IMR-90 (cell line): ENCODE measurements at regions not wholly inside any gene's neighbourhood (a gene's known extent, or its start where the extent isn't known, plus 50 kb on each side); places are given as distances from the start of the nearest gene placed in this dataset.

Experiments used
- ATAC-seq: fragments of 200-7000 bp; cut with Tn5 transposase; 2 replicates; pipeline ENCODE4 v1.9.1; 2020; ENCODE audit warnings: low read depth, mild to moderate bottlenecking, moderate library complexity
- BruUV-seq: library from RNA; stranded (reverse); fragments of 400-500 nt; replicated peaks from 2 replicates; lab custom pipeline; 2021; lab: Mats Ljungman, UMichigan
- CTCF ChIA-PET: fragments of 300-600 bp; formaldehyde crosslinking; extraction: SDS; loops from one replicate; lab custom pipeline; 2021; ENCODE audit warnings: antibody characterized with exemption; lab: Yijun Ruan, JAX
- POLR2A ChIA-PET: fragments of 300-600 bp; sonication (Branson Sonifier 250); formaldehyde crosslinking; loops from one replicate; lab custom pipeline; 2022; ENCODE audit warnings: antibody characterized with exemption; ENCODE audit not compliant: unreplicated experiment; lab: Charles Lee
- DNase-seq: peaks from one replicate; pipeline ENCODE4 v3.0.0; 2013
- H2AFZ ChIP-seq: replicated peaks from 2 replicates; pipeline ENCODE3; 2013; ENCODE audit warnings: low read length, mild to moderate bottlenecking; ENCODE audit not compliant: poor library complexity
- H2AK5ac ChIP-seq: 2 replicates; pipeline ENCODE4 v1.6.1; 2013; ENCODE audit warnings: low read depth, low read length, inconsistent platforms
- H2AK9ac ChIP-seq: replicated peaks from 2 replicates; pipeline ENCODE3; 2013; ENCODE audit warnings: mild to moderate bottlenecking, low read depth, low read length, moderate library complexity; ENCODE audit not compliant: poor library complexity
- H2BK120ac ChIP-seq: 2 replicates; pipeline ENCODE4 v1.6.1; 2013; ENCODE audit warnings: low read depth, low read length, inconsistent platforms
- H2BK15ac ChIP-seq: 3 replicates; pipeline ENCODE4 v1.6.1; 2013; ENCODE audit warnings: low read depth, low read length, inconsistent platforms
- H2BK20ac ChIP-seq: 2 replicates; pipeline ENCODE4 v1.6.1; 2013; ENCODE audit warnings: low read depth, mild to moderate bottlenecking, inconsistent platforms, low read length, moderate library complexity
- H2BK5ac ChIP-seq: 2 replicates; pipeline ENCODE4 v1.6.1; 2013; ENCODE audit warnings: mild to moderate bottlenecking, low read depth, low read length, inconsistent platforms; ENCODE audit not compliant: poor library complexity, severe bottlenecking
- H3K14ac ChIP-seq: replicated peaks from 2 replicates; pipeline ENCODE4 v1.6.1; 2013; ENCODE audit warnings: low read depth, low read length, inconsistent platforms
- H3K18ac ChIP-seq: 2 replicates; pipeline ENCODE4 v1.6.1; 2013; ENCODE audit warnings: low read depth, low read length, control low read depth
- H3K23ac ChIP-seq: 2 replicates; pipeline ENCODE4 v1.6.1; 2013; ENCODE audit warnings: low read depth, low read length, inconsistent platforms
- H3K27ac ChIP-seq: 2 replicates; pipeline ENCODE4 v1.5.1; 2013; ENCODE audit warnings: mild to moderate bottlenecking, control low read depth, low read length; ENCODE audit not compliant: insufficient read depth
- H3K27me3 ChIP-seq: 2 replicates; pipeline ENCODE4 v1.6.1; 2013; ENCODE audit warnings: low read length; ENCODE audit not compliant: control insufficient read depth, insufficient read depth
- H3K36me3 ChIP-seq: 2 replicates; pipeline ENCODE4 v1.6.1; 2013; ENCODE audit warnings: low read length, mixed read lengths; ENCODE audit not compliant: control insufficient read depth, insufficient read depth
- H3K4ac ChIP-seq: 2 replicates; pipeline ENCODE4 v1.6.1; 2013; ENCODE audit warnings: low read depth, low read length, inconsistent platforms
- H3K4me1 ChIP-seq: 2 replicates; pipeline ENCODE4 v1.6.1; 2013; ENCODE audit warnings: low read length, mixed read lengths; ENCODE audit not compliant: control insufficient read depth, insufficient read depth
- H3K4me2 ChIP-seq: 2 replicates; pipeline ENCODE4 v1.6.1; 2013; ENCODE audit warnings: low read depth, mild to moderate bottlenecking, control low read depth, low read length, moderate library complexity
- H3K4me3 ChIP-seq: 2 replicates; pipeline ENCODE4 v1.5.1; 2013; ENCODE audit warnings: low read depth, mild to moderate bottlenecking, control low read depth, low read length, moderate library complexity; ENCODE audit not compliant: insufficient read depth
- H3K56ac ChIP-seq: 2 replicates; pipeline ENCODE4 v1.6.1; 2013; ENCODE audit warnings: low read length, inconsistent platforms; ENCODE audit not compliant: insufficient read depth; ENCODE audit errors: extremely low read depth
- H3K79me1 ChIP-seq, 2 experiments: 2 replicates each; pipeline ENCODE4 v1.6.1; 2013; ENCODE audit warnings: low read length in 2 of 2, inconsistent platforms in 1 of 2, low read depth in 1 of 2
- H3K9ac ChIP-seq: 2 replicates; pipeline ENCODE4 v1.6.1; 2013; ENCODE audit warnings: low read depth, low read length, control low read depth
- H3K9me1 ChIP-seq: 2 replicates; pipeline ENCODE4 v1.6.1; 2013; ENCODE audit warnings: low read length, inconsistent platforms; ENCODE audit not compliant: insufficient read depth
- H3K9me3 ChIP-seq: 2 replicates; pipeline ENCODE4 v1.6.1; 2013; ENCODE audit warnings: low read length; ENCODE audit not compliant: control insufficient read depth, insufficient read depth
- H4K20me1 ChIP-seq: 2 replicates; pipeline ENCODE4 v1.6.1; 2013; ENCODE audit warnings: low read length, inconsistent platforms; ENCODE audit not compliant: insufficient read depth
- H4K5ac ChIP-seq: 2 replicates; pipeline ENCODE4 v1.6.1; 2013; ENCODE audit warnings: mild to moderate bottlenecking, low read depth, low read length, control low read depth
- H4K8ac ChIP-seq, 2 experiments: 2 replicates each; pipeline ENCODE4 v1.6.1; 2013; ENCODE audit warnings: low read depth in 2 of 2, low read length in 2 of 2, control low read depth in 1 of 2, inconsistent platforms in 1 of 2
- H4K91ac ChIP-seq: 2 replicates; pipeline ENCODE4 v1.6.1; 2013; ENCODE audit warnings: low read depth, low read length, inconsistent platforms; ENCODE audit not compliant: insufficient read depth
- BHLHE40 ChIP-seq: fragments of 150-350 bp; IDR thresholded peaks from 2 replicates; pipeline ENCODE4 v1.6.1; 2016; ENCODE audit warnings: mild to moderate bottlenecking, low read depth, low read length
- CEBPB ChIP-seq: IDR thresholded peaks from 2 replicates; pipeline ENCODE4 v1.6.1; 2012; ENCODE audit warnings: low read depth, low read length, improper control_type of control experiment
- CHD1 ChIP-seq: IDR thresholded peaks from 2 replicates; pipeline ENCODE4 v1.6.1; 2012; ENCODE audit warnings: low read depth, low read length, improper control_type of control experiment
- FOS ChIP-seq: fragments of 150-350 bp; IDR thresholded peaks from 2 replicates; pipeline ENCODE4 v1.6.1; 2016; ENCODE audit warnings: low read depth, low read length
- MAFK ChIP-seq: IDR thresholded peaks from 2 replicates; pipeline ENCODE4 v1.6.1; 2012; ENCODE audit warnings: low read depth, low read length, improper control_type of control experiment
- MAZ ChIP-seq: IDR thresholded peaks from 2 replicates; pipeline ENCODE4 v1.6.1; 2012; ENCODE audit warnings: low read depth, mild to moderate bottlenecking, low read length, improper control_type of control experiment, moderate library complexity, borderline replicate concordance
- MXI1 ChIP-seq: IDR thresholded peaks from 2 replicates; pipeline ENCODE4 v1.6.1; 2012; ENCODE audit warnings: low read depth, mild to moderate bottlenecking, low read length, moderate library complexity, borderline replicate concordance
- NFE2L2 ChIP-seq: fragments of 150-350 bp; IDR thresholded peaks from 2 replicates; pipeline ENCODE4 v1.6.1; 2016; ENCODE audit warnings: low read depth, mild to moderate bottlenecking, low read length
- POLR2A ChIP-seq: IDR thresholded peaks from 2 replicates; pipeline ENCODE4 v1.6.1; 2012; ENCODE audit warnings: mild to moderate bottlenecking, low read depth, low read length
- RAD21 ChIP-seq: IDR thresholded peaks from 2 replicates; pipeline ENCODE4 v1.6.1; 2012; ENCODE audit warnings: low read length, improper control_type of control experiment
- RCOR1 ChIP-seq: IDR thresholded peaks from 2 replicates; pipeline ENCODE4 v1.6.1; 2012; ENCODE audit warnings: mild to moderate bottlenecking, low read length, improper control_type of control experiment; ENCODE audit not compliant: insufficient replicate concordance
- RFX5 ChIP-seq: IDR thresholded peaks from 2 replicates; pipeline ENCODE4 v1.8.0; 2012; ENCODE audit warnings: low read depth, mild to moderate bottlenecking, low read length, moderate library complexity
- SMC3 ChIP-seq: fragments of 150-350 bp; IDR thresholded peaks from 2 replicates; pipeline ENCODE4 v1.6.1; 2016; ENCODE audit warnings: low read depth, mild to moderate bottlenecking, antibody characterized with exemption, low read length, moderate library complexity
- WGBS, 2 experiments: methylation state at CpG; one replicate each; pipeline versions ENCODE4 v1.1.5 to v1.1.7; 2013; ENCODE audit warnings: missing lambda C conversion rate in 2 of 2; ENCODE audit not compliant: insufficient read length in 1 of 2; ENCODE audit errors: extremely low coverage in 2 of 2; 5-methylcytosine and 5-hydroxymethylcytosine counted together
- dilution Hi-C: fragments of 300-500 bp; cut with HindIII; formaldehyde crosslinking; loops from one replicate; pipeline ENCODE4 v1.14.3; 2018; ENCODE audit warnings: low sequenced_read_pairs; ENCODE audit not compliant: unreplicated experiment
- in situ Hi-C: fragments of 300-500 bp; cut with MboI; formaldehyde crosslinking; loops from 3 replicates; pipeline ENCODE4 v1.14.3; 2019; ENCODE audit warnings: low sequenced_read_pairs, inconsistent platforms, mixed read lengths
- intact Hi-C: fragments of 100-400 bp; cut with micrococcal nuclease; formaldehyde crosslinking; loops from 2 replicates; pipeline ENCODE4 v1.10.0; 2022
- TF ChIP-seq, protein P1 (sequence below): fragments of 150-350 bp; IDR thresholded peaks from 2 replicates; pipeline ENCODE4 v1.6.1; 2017; ENCODE audit warnings: mild to moderate bottlenecking, antibody characterized with exemption, low read length, low read depth
- TF ChIP-seq, protein P2 (sequence below): conservative IDR thresholded peaks from 2 replicates; pipeline ENCODE4 v1.5.1; 2012; ENCODE audit warnings: mild to moderate bottlenecking, low read depth, low read length, improper control_type of control experiment
- TF ChIP-seq, protein P3 (sequence below): fragments of 150-350 bp; IDR thresholded peaks from 2 replicates; pipeline ENCODE4 v1.6.1; 2016; ENCODE audit warnings: low read depth, mild to moderate bottlenecking, low read length, moderate library complexity, borderline replicate concordance

DNA sequence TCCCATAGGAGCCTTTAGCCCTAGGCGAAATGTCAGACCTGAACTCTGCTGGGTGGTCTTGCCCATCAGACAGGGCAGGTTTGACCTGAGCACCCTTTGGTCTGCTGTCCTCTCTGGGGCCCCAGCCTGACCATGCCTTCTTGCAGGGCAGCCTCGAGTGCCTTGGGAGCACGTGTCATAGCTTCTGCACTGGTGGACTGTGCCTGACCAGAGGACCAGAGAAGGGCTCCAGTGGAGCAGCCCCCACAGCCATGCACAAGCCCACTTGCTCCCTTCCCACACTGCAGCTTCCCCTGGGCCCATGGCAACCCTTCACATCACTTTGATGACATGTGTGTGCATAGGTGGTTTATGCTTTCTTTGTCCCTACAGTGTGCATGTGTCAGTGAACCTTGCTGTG lies 394.0 kb downstream of the TEX13C start:
- Histone ChIP-seq H3K27me3 (no peaks in the 10 kb centered on the region), H3K4me3 (no peak overlapping the region), H3K9me1 (no peaks in the 10 kb centered on the region), H2BK15ac (no peak overlapping the region), H3K14ac (no peak overlapping the region), H2BK20ac (no peak overlapping the region), H2AK9ac (no peak overlapping the region), H3K27ac (no peak overlapping the region), H3K36me3 (no peaks in the 10 kb centered on the region), H3K9me3 (no peaks in the 10 kb centered on the region; the same call in 1 of the 2 replicates), H3K4ac (no peak overlapping the region), H2AFZ (no peak overlapping the region), H3K9ac (no peak overlapping the region), H3K56ac (no peak overlapping the region), H3K4me1 (no peaks in the 10 kb centered on the region), H4K8ac (no peak overlapping the region), H3K79me1 (no peaks in the 10 kb centered on the region), H2AK5ac (no peak overlapping the region), H2BK5ac (no peak overlapping the region), H3K4me2 (no peak overlapping the region), H4K5ac (no peak overlapping the region), H4K91ac (no peak overlapping the region), H3K18ac (no peak overlapping the region), H3K23ac (no peak overlapping the region), H2BK120ac (no peak overlapping the region), H4K20me1 (no peaks in the 10 kb centered on the region)
- TF ChIP-seq POLR2A (no peak), BHLHE40 (no peak), MAFK (no peak), MXI1 (no peak), CHD1 (no peak), SMC3 (no peak), NFE2L2 (no peak), FOS (no peak), CEBPB (no peak), RCOR1 (no peak), RFX5 (no peak), MAZ (no peak), RAD21 (no peak)
- TF ChIP-seq, protein P1, sequence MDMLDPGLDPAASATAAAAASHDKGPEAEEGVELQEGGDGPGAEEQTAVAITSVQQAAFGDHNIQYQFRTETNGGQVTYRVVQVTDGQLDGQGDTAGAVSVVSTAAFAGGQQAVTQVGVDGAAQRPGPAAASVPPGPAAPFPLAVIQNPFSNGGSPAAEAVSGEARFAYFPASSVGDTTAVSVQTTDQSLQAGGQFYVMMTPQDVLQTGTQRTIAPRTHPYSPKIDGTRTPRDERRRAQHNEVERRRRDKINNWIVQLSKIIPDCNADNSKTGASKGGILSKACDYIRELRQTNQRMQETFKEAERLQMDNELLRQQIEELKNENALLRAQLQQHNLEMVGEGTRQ = no peak
- TF ChIP-seq, protein P2, sequence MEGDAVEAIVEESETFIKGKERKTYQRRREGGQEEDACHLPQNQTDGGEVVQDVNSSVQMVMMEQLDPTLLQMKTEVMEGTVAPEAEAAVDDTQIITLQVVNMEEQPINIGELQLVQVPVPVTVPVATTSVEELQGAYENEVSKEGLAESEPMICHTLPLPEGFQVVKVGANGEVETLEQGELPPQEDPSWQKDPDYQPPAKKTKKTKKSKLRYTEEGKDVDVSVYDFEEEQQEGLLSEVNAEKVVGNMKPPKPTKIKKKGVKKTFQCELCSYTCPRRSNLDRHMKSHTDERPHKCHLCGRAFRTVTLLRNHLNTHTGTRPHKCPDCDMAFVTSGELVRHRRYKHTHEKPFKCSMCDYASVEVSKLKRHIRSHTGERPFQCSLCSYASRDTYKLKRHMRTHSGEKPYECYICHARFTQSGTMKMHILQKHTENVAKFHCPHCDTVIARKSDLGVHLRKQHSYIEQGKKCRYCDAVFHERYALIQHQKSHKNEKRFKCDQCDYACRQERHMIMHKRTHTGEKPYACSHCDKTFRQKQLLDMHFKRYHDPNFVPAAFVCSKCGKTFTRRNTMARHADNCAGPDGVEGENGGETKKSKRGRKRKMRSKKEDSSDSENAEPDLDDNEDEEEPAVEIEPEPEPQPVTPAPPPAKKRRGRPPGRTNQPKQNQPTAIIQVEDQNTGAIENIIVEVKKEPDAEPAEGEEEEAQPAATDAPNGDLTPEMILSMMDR = no peak
- TF ChIP-seq, protein P3, sequence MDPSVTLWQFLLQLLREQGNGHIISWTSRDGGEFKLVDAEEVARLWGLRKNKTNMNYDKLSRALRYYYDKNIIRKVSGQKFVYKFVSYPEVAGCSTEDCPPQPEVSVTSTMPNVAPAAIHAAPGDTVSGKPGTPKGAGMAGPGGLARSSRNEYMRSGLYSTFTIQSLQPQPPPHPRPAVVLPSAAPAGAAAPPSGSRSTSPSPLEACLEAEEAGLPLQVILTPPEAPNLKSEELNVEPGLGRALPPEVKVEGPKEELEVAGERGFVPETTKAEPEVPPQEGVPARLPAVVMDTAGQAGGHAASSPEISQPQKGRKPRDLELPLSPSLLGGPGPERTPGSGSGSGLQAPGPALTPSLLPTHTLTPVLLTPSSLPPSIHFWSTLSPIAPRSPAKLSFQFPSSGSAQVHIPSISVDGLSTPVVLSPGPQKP = no peak
- intact Hi-C loops (no loop called here), dilution Hi-C loops (no loop called here), in situ Hi-C loops (no loop called here)
- BruUV-seq = no TSS peak
- no peak for DNase-seq
- POLR2A ChIA-PET = no interaction called here
- no peak for ATAC-seq
- WGBS, 2 experiments = no CpG with 5 or more reads among the region's 3 CpGs
- CTCF ChIA-PET = no interaction called here
